GM23338 (cell line): ENCODE measurements at regions not wholly inside any gene's neighbourhood (a gene's known extent, or its start where the extent isn't known, plus 50 kb on each side); places are given as distances from the start of the nearest gene placed in this dataset.

ENCODE experiments used
- ATAC-seq: fragments of 200-7000 bp; cut with Tn5 transposase; 3 replicates; pipeline ENCODE4 v1.9.1; 2020
- DNase-seq: peaks from one replicate; pipeline ENCODE4 v3.0.0-alpha.2; 2015; ENCODE audit warnings: low spot score
- H2AFZ ChIP-seq: fragments of 200-600 bp; sonication (generic); 2 replicates; pipeline ENCODE4 v1.8.0; 2016; ENCODE audit warnings: antibody characterized with exemption, mild to moderate bottlenecking, moderate library complexity
- H3F3A ChIP-seq: fragments of 200-600 bp; sonication (generic); replicated peaks from 2 replicates; pipeline ENCODE4 v1.8.0; 2017; ENCODE audit warnings: antibody characterized with exemption, mixed run types, low read depth
- H3K27ac ChIP-seq: fragments of 200-600 bp; sonication (generic); 2 replicates; pipeline ENCODE4 v1.6.1; 2016; ENCODE audit warnings: low read depth
- H3K27me3 ChIP-seq: fragments of 200-600 bp; sonication (generic); 2 replicates; pipeline ENCODE4 v1.8.0; 2016; ENCODE audit warnings: mild to moderate bottlenecking, mixed run types, moderate library complexity; ENCODE audit not compliant: insufficient read depth
- H3K36me3 ChIP-seq: fragments of 200-600 bp; sonication (generic); 2 replicates; pipeline ENCODE4 v1.8.0; 2016; ENCODE audit warnings: mild to moderate bottlenecking; ENCODE audit not compliant: insufficient read depth
- H3K4me1 ChIP-seq: fragments of 200-600 bp; sonication (generic); 2 replicates; pipeline ENCODE4 v1.8.0; 2016; ENCODE audit warnings: mild to moderate bottlenecking, moderate library complexity; ENCODE audit not compliant: insufficient read depth
- H3K4me2 ChIP-seq: fragments of 200-600 bp; sonication (generic); 2 replicates; pipeline ENCODE4 v1.7.1; 2017; ENCODE audit warnings: mixed run types
- H3K4me3 ChIP-seq: fragments of 200-600 bp; sonication (generic); 2 replicates; pipeline ENCODE4 v1.6.1; 2016; ENCODE audit warnings: mixed run types
- H3K79me2 ChIP-seq: fragments of 200-600 bp; sonication (generic); replicated peaks from 2 replicates; pipeline ENCODE4 v1.8.0; 2017; ENCODE audit warnings: mild to moderate bottlenecking; ENCODE audit not compliant: insufficient read depth
- H3K9me2 ChIP-seq: fragments of 200-600 bp; sonication (generic); 2 replicates; pipeline ENCODE4 v1.8.0; 2017; ENCODE audit not compliant: insufficient read depth
- H4K20me1 ChIP-seq: fragments of 200-600 bp; sonication (generic); replicated peaks from 2 replicates; pipeline ENCODE4 v1.8.0; 2017; ENCODE audit warnings: mild to moderate bottlenecking; ENCODE audit not compliant: insufficient read depth
- H3K27ac Mint-ChIP-seq: 2 replicates; pipeline ENCODE4 v1.8.0; 2020; ENCODE audit warnings: inconsistent platforms, mild to moderate bottlenecking, moderate library complexity, mixed read lengths
- H3K27me3 Mint-ChIP-seq: 3 replicates; pipeline ENCODE4 v1.8.0; 2022; ENCODE audit warnings: low read depth, mild to moderate bottlenecking, moderate library complexity, mixed read lengths, inconsistent platforms; ENCODE audit not compliant: insufficient read depth, poor library complexity
- H3K36me3 Mint-ChIP-seq: 3 replicates; pipeline ENCODE4 v1.8.0; 2021; ENCODE audit warnings: low read depth, mild to moderate bottlenecking, inconsistent platforms, moderate library complexity, mixed read lengths
- H3K4me1 Mint-ChIP-seq: 3 replicates; pipeline ENCODE4 v1.8.0; 2020; ENCODE audit warnings: mild to moderate bottlenecking, inconsistent platforms, mixed read lengths
- H3K4me3 Mint-ChIP-seq: 3 replicates; pipeline ENCODE4 v1.8.0; 2021; ENCODE audit warnings: moderate library complexity, mild to moderate bottlenecking, inconsistent platforms, mixed read lengths
- H3K9me3 Mint-ChIP-seq: 3 replicates; pipeline ENCODE4 v1.8.0; 2020; ENCODE audit warnings: moderate library complexity, mild to moderate bottlenecking, inconsistent platforms, mixed read lengths
- ETS1 ChIP-seq: IDR thresholded peaks from 2 replicates; pipeline ENCODE4 v1.6.1; 2016; ENCODE audit warnings: antibody characterized with exemption
- NANOG ChIP-seq: IDR thresholded peaks from 2 replicates; pipeline ENCODE4 v1.6.1; 2016; ENCODE audit warnings: antibody characterized with exemption, borderline replicate concordance
- STAT1 ChIP-seq: IDR thresholded peaks from one replicate; pipeline ENCODE4 v1.6.1; 2016; ENCODE audit warnings: antibody characterized with exemption; ENCODE audit not compliant: unreplicated experiment
- ZNF331 ChIP-seq: fragments of 250-450 bp; sonication (Bioruptor Pico); IDR thresholded peaks from 2 replicates; pipeline ENCODE4 v1.5.0; 2020; ENCODE audit warnings: low read depth, mild to moderate bottlenecking, moderate library complexity
- ZNF462 ChIP-seq: fragments of 250-450 bp; sonication (Bioruptor Pico); IDR thresholded peaks from 2 replicates; pipeline ENCODE4 v1.5.0; 2020; ENCODE audit warnings: mild to moderate bottlenecking, moderate library complexity

GRCh38 chr9:135394131-135394530 lies 85.5 kb upstream of the PPP1R26 start (continued):
- TF ChIP-seq ZNF462: no peak
- no peak for TF ChIP-seq ETS1
- no peak for TF ChIP-seq STAT1

- Mint-ChIP-seq H3K27me3 (peaks cover 16% of the 10 kb centered on the region), H3K4me1 (no peaks in the 10 kb centered on the region; the same call in 1 of the 3 replicates), H3K27ac (no peak overlapping the region), H3K36me3 (peaks cover 10% of the 10 kb centered on the region), H3K4me3 (no peak overlapping the region), H3K9me3 (peaks cover 46% of the 10 kb centered on the region)
- Histone ChIP-seq H3K4me2 (no peak overlapping the region), H2AFZ (no peak overlapping the region), H3K4me1 (no peaks in the 10 kb centered on the region), H3K27ac (no peak overlapping the region), H3K27me3 (no peaks in the 10 kb centered on the region), H3K4me3 (no peak overlapping the region), H3F3A (no peaks in the 10 kb centered on the region), H4K20me1 (no peaks in the 10 kb centered on the region), H3K36me3 (no peaks in the 10 kb centered on the region), H3K79me2 (no peaks in the 10 kb centered on the region), H3K9me2 (no peaks in the 10 kb centered on the region)
- ATAC-seq: no peak
- no peak for DNase-seq
- TF ChIP-seq ZNF462: no peak
- no peak for TF ChIP-seq NANOG
- TF ChIP-seq ZNF331 (CRISPR knock-in tag): no peak
Measured at GRCh38 chr9:135394699-135395645, 84.6 kb upstream of the PPP1R26 start.
